Trophoblast cell (in vitro differentiated cells and primary cell): ENCODE measurements at regions not wholly inside any gene's neighbourhood (a gene's known extent, or its start where the extent isn't known, plus 50 kb on each side); places are given as distances from the start of the nearest gene placed in this dataset.

Experiments
- DNase-seq, 2 donors: peaks; one replicate each; pipeline ENCODE4 v3.0.0-alpha.2; 2016
- H2AFZ ChIP-seq: 2 replicates; pipeline ENCODE4 v1.6.1; 2013; ENCODE audit warnings: low read length, moderate library complexity, mild to moderate bottlenecking; ENCODE audit not compliant: insufficient read depth, poor library complexity
- H2AK5ac ChIP-seq: 2 replicates; pipeline ENCODE4 v1.6.1; 2013; ENCODE audit warnings: mild to moderate bottlenecking, low read length
- H2BK120ac ChIP-seq: 2 replicates; pipeline ENCODE4 v1.6.1; 2013; ENCODE audit warnings: low read length, mild to moderate bottlenecking, moderate library complexity; ENCODE audit not compliant: insufficient read depth, poor library complexity
- H2BK12ac ChIP-seq: 2 replicates; pipeline ENCODE4 v1.6.1; 2013; ENCODE audit warnings: mild to moderate bottlenecking, low read length, moderate library complexity
- H2BK5ac ChIP-seq: 2 replicates; pipeline ENCODE4 v1.6.1; 2013; ENCODE audit warnings: low read length, low read depth, moderate library complexity, mild to moderate bottlenecking; ENCODE audit not compliant: poor library complexity
- H3K14ac ChIP-seq: 2 replicates; pipeline ENCODE4 v1.6.1; 2013; ENCODE audit warnings: mild to moderate bottlenecking, low read length
- H3K18ac ChIP-seq: 2 replicates; pipeline ENCODE4 v1.6.1; 2013; ENCODE audit warnings: mild to moderate bottlenecking, low read length
- H3K23ac ChIP-seq: 2 replicates; pipeline ENCODE4 v1.6.1; 2013; ENCODE audit warnings: low read length
- H3K27ac ChIP-seq: 2 replicates; pipeline ENCODE4 v1.5.1; 2013; ENCODE audit warnings: low read depth, mild to moderate bottlenecking, inconsistent platforms, low read length, moderate library complexity
- H3K27me3 ChIP-seq: 2 replicates; pipeline ENCODE4 v1.6.1; 2013; ENCODE audit warnings: inconsistent platforms, mild to moderate bottlenecking, low read length, moderate library complexity; ENCODE audit not compliant: insufficient read depth
- H3K36me3 ChIP-seq, 2 experiments: 1 replicate in 1 of 2; 2 replicates in 1 of 2; pipeline ENCODE4 v1.6.1; 2013; ENCODE audit warnings: low read length in 2 of 2, mild to moderate bottlenecking in 2 of 2, moderate library complexity in 1 of 2; ENCODE audit not compliant: insufficient read depth in 2 of 2, control insufficient read depth in 1 of 2
- H3K4ac ChIP-seq: 2 replicates; pipeline ENCODE4 v1.6.1; 2013; ENCODE audit warnings: low read depth, mild to moderate bottlenecking, low read length, moderate library complexity
- H3K4me1 ChIP-seq, 2 experiments: 1 replicate in 1 of 2; 2 replicates in 1 of 2; pipeline ENCODE4 v1.6.1; 2013; ENCODE audit warnings: low read length in 2 of 2, mild to moderate bottlenecking in 2 of 2, moderate library complexity in 1 of 2; ENCODE audit not compliant: insufficient read depth in 2 of 2, control insufficient read depth in 1 of 2
- H3K4me2 ChIP-seq: 2 replicates; pipeline ENCODE4 v1.6.1; 2013; ENCODE audit warnings: inconsistent platforms, mild to moderate bottlenecking, low read length, moderate library complexity
- H3K4me3 ChIP-seq: 2 replicates; pipeline ENCODE4 v1.5.1; 2013; ENCODE audit warnings: mild to moderate bottlenecking, low read depth, low read length, inconsistent platforms
- H3K79me1 ChIP-seq: one replicate; pipeline ENCODE4 v1.6.1; 2013; ENCODE audit warnings: low read length
- H3K79me2 ChIP-seq: 2 replicates; pipeline ENCODE4 v1.6.1; 2013; ENCODE audit warnings: low read length, mild to moderate bottlenecking; ENCODE audit not compliant: control insufficient read depth, insufficient read depth, poor library complexity
- H3K9ac ChIP-seq: 2 replicates; pipeline ENCODE4 v1.6.1; 2013; ENCODE audit warnings: mild to moderate bottlenecking, low read length
- H3K9me3 ChIP-seq: 2 replicates; pipeline ENCODE4 v1.6.1; 2013; ENCODE audit warnings: low read depth, mild to moderate bottlenecking, control low read depth, inconsistent platforms, low read length; ENCODE audit not compliant: insufficient read depth
- H4K12ac ChIP-seq: 2 replicates; pipeline ENCODE4 v1.6.1; 2013; ENCODE audit warnings: low read depth, mild to moderate bottlenecking, low read length, moderate library complexity
- H4K8ac ChIP-seq: 2 replicates; pipeline ENCODE4 v1.6.1; 2013; ENCODE audit warnings: low read depth, mild to moderate bottlenecking, low read length, moderate library complexity
- H4K91ac ChIP-seq: one replicate; pipeline ENCODE4 v1.6.1; 2013; ENCODE audit warnings: low read depth, mild to moderate bottlenecking, low read length, moderate library complexity
- WGBS: extraction: QIAGEN DNeasy Blood & Tissue Kit; methylation state at CpG from one replicate; pipeline ENCODE4 v1.1.7; 2013; ENCODE audit warnings: missing lambda C conversion rate; ENCODE audit not compliant: insufficient read length, insufficient coverage; ENCODE audit errors: extremely low coverage; 5-methylcytosine and 5-hydroxymethylcytosine counted together

GRCh38 chr13:77412116-77412635 is 85.3 kb upstream of the MYCBP2 start:
- no peak overlapping the region for H3K4me2 ChIP-seq
- H3K4me3 ChIP-seq: no peak overlapping the region
- H3K36me3 ChIP-seq: no peaks in the 10 kb centered on the region

GRCh38 chr13:77409412-77409811 is 82.5 kb upstream of the MYCBP2 start:
- H3K9me3 ChIP-seq: no peaks in the 10 kb centered on the region
- no peak overlapping the region for H2BK12ac ChIP-seq
- H3K36me3 ChIP-seq: no peaks in the 10 kb centered on the region
- H3K18ac ChIP-seq: no peak overlapping the region
- H2AK5ac ChIP-seq: no peak overlapping the region
- no peak overlapping the region for H3K4me3 ChIP-seq
- no peaks in the 10 kb centered on the region for H3K27me3 ChIP-seq
- no peak overlapping the region for H3K4ac ChIP-seq
- H4K91ac ChIP-seq: no peak overlapping the region
- no peak overlapping the region for H3K14ac ChIP-seq
- no peak overlapping the region for H2BK5ac ChIP-seq
- H3K4me2 ChIP-seq: no peak overlapping the region
- H2BK120ac ChIP-seq: no peak overlapping the region
- H4K8ac ChIP-seq: no peak overlapping the region
- no peaks in the 10 kb centered on the region for H3K79me1 ChIP-seq
- H3K23ac ChIP-seq: no peak overlapping the region
- no peak overlapping the region for H4K12ac ChIP-seq
- no peaks in the 10 kb centered on the region for H3K79me2 ChIP-seq
- no peak overlapping the region for H2AFZ ChIP-seq
- H3K9ac ChIP-seq: no peak overlapping the region
- no CpG with 5 or more reads among the region's 2 CpGs for WGBS
- peak in 1 of 2 donors; percentile 24 for DNase-seq
- H3K4me1 ChIP-seq: peaks cover 2 to 3% of the 10 kb centered on the region in 2 experiments
- H3K27ac ChIP-seq: no peak overlapping the region

More at GRCh38 chr13:77412116-77412635, 85.3 kb upstream of the MYCBP2 start:
- H3K79me1 ChIP-seq: no peaks in the 10 kb centered on the region
- H3K27me3 ChIP-seq: no peaks in the 10 kb centered on the region
- H4K8ac ChIP-seq: no peak overlapping the region
- H3K4ac ChIP-seq: no peak overlapping the region
- H2BK120ac ChIP-seq: no peak overlapping the region
- H2AFZ ChIP-seq: no peak overlapping the region
- no peak overlapping the region for H3K14ac ChIP-seq
- no peak overlapping the region for H3K18ac ChIP-seq
- no CpG with 5 or more reads among the region's 3 CpGs for WGBS
- H4K12ac ChIP-seq: no peak overlapping the region
- H3K27ac ChIP-seq: no peak overlapping the region
- peaks cover 2 to 3% of the 10 kb centered on the region in 2 experiments for H3K4me1 ChIP-seq
- no peak overlapping the region for H2BK12ac ChIP-seq
- no peak overlapping the region for H4K91ac ChIP-seq
- no peak for DNase-seq
- no peaks in the 10 kb centered on the region for H3K9me3 ChIP-seq
- no peak overlapping the region for H2BK5ac ChIP-seq
- H2AK5ac ChIP-seq: no peak overlapping the region
- H3K79me2 ChIP-seq: no peaks in the 10 kb centered on the region
- no peak overlapping the region for H3K9ac ChIP-seq
- no peak overlapping the region for H3K23ac ChIP-seq

- no peaks in the 10 kb centered on the region for H3K36me3 ChIP-seq
- H3K9ac ChIP-seq: no peak overlapping the region
- H3K4ac ChIP-seq: no peak overlapping the region
- WGBS: no CpG with 5 or more reads among the region's 4 CpGs
- H3K27ac ChIP-seq: no peak overlapping the region
- H3K4me1 ChIP-seq: peaks cover 2 to 3% of the 10 kb centered on the region in 2 experiments
- no peak overlapping the region for H3K18ac ChIP-seq
- DNase-seq: no peak
- no peak overlapping the region for H2AK5ac ChIP-seq
- no peak overlapping the region for H4K12ac ChIP-seq
- no peak overlapping the region for H2BK5ac ChIP-seq
- no peak overlapping the region for H3K4me3 ChIP-seq
- no peaks in the 10 kb centered on the region for H3K79me1 ChIP-seq
- no peak overlapping the region for H2BK120ac ChIP-seq
- no peaks in the 10 kb centered on the region for H3K79me2 ChIP-seq
- no peak overlapping the region for H4K8ac ChIP-seq
- no peak overlapping the region for H4K91ac ChIP-seq
- no peaks in the 10 kb centered on the region for H3K27me3 ChIP-seq
- H3K23ac ChIP-seq: no peak overlapping the region
- H3K9me3 ChIP-seq: no peaks in the 10 kb centered on the region
- no peak overlapping the region for H3K4me2 ChIP-seq
- H2AFZ ChIP-seq: no peak overlapping the region
- no peak overlapping the region for H3K14ac ChIP-seq
- H2BK12ac ChIP-seq: no peak overlapping the region
Measured at GRCh38 chr13:77406644-77407440, 79.9 kb upstream of the MYCBP2 start.

GRCh38 chr13:77398825-77399620 is 72.1 kb upstream of the MYCBP2 start:
- H3K4me1 ChIP-seq: no peaks in the 10 kb centered on the region
- no peaks in the 10 kb centered on the region for H3K36me3 ChIP-seq
- H4K8ac ChIP-seq: no peak overlapping the region
- H3K4ac ChIP-seq: no peak overlapping the region
- no peak overlapping the region for H3K23ac ChIP-seq
- DNase-seq: no peak
- no peak overlapping the region for H3K4me3 ChIP-seq
- H2BK5ac ChIP-seq: no peak overlapping the region
- no peak overlapping the region for H3K4me2 ChIP-seq
- no peak overlapping the region for H2BK12ac ChIP-seq
- no peaks in the 10 kb centered on the region for H3K27me3 ChIP-seq
- H3K18ac ChIP-seq: no peak overlapping the region
- H4K12ac ChIP-seq: no peak overlapping the region
- no peak overlapping the region for H2AK5ac ChIP-seq
- no peak overlapping the region for H2AFZ ChIP-seq
- no peak overlapping the region for H3K9ac ChIP-seq
- H3K79me2 ChIP-seq: no peaks in the 10 kb centered on the region
- H3K79me1 ChIP-seq: no peaks in the 10 kb centered on the region
- no peaks in the 10 kb centered on the region for H3K9me3 ChIP-seq
- H3K14ac ChIP-seq: no peak overlapping the region
- no peak overlapping the region for H3K27ac ChIP-seq
- no peak overlapping the region for H4K91ac ChIP-seq
- no peak overlapping the region for H2BK120ac ChIP-seq
- WGBS: no CpG with 5 or more reads among the region's 3 CpGs
